ENCODE measurements at regions not wholly inside any gene's neighbourhood (a gene's known extent, or its start where the extent isn't known, plus 50 kb on each side); places are given as distances from the start of the nearest gene placed in this dataset.

DNA sequence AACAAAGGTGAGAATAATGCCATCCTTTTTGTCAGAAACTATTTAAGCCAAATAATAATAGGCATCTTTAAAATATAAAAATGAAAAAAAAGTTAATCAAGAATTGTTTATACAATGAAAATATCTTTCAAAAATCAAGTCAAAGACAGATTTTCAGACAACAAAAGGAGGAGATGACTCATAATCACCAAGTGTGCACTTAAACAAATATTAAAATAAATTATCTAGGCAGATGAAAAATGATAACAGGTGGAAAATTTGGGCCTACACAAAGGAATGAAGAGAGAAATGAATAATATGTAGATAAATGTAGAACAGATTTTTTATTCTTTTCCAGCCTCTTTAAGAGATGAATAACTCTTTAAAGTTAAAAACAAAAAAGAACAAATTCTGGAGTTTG is 250.0 kb upstream of the PLEKHG7 start:
- H3K4me3 Mint-ChIP-seq (ENCODE audit: unreplicated experiment) = no peak overlapping the region
- TF ChIP-seq, protein P1, sequence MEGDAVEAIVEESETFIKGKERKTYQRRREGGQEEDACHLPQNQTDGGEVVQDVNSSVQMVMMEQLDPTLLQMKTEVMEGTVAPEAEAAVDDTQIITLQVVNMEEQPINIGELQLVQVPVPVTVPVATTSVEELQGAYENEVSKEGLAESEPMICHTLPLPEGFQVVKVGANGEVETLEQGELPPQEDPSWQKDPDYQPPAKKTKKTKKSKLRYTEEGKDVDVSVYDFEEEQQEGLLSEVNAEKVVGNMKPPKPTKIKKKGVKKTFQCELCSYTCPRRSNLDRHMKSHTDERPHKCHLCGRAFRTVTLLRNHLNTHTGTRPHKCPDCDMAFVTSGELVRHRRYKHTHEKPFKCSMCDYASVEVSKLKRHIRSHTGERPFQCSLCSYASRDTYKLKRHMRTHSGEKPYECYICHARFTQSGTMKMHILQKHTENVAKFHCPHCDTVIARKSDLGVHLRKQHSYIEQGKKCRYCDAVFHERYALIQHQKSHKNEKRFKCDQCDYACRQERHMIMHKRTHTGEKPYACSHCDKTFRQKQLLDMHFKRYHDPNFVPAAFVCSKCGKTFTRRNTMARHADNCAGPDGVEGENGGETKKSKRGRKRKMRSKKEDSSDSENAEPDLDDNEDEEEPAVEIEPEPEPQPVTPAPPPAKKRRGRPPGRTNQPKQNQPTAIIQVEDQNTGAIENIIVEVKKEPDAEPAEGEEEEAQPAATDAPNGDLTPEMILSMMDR (IDR thresholded peaks at IDR 0.05; ENCODE audit: partially characterized antibody, unreplicated experiment) = no peak
- no peak overlapping the region for H3K27ac Mint-ChIP-seq (ENCODE audit: unreplicated experiment)
- H3K27me3 Mint-ChIP-seq (ENCODE audit: unreplicated experiment) = no peaks in the 10 kb centered on the region
- DNase-seq = no peak
- peaks cover 2% of the 10 kb centered on the region for H3K9me3 Mint-ChIP-seq (ENCODE audit: unreplicated experiment)
- no peaks in the 10 kb centered on the region for H3K4me1 Mint-ChIP-seq (ENCODE audit: low read depth, unreplicated experiment)
- no peaks in the 10 kb centered on the region for H3K36me3 Mint-ChIP-seq (ENCODE audit: unreplicated experiment)

DNA sequence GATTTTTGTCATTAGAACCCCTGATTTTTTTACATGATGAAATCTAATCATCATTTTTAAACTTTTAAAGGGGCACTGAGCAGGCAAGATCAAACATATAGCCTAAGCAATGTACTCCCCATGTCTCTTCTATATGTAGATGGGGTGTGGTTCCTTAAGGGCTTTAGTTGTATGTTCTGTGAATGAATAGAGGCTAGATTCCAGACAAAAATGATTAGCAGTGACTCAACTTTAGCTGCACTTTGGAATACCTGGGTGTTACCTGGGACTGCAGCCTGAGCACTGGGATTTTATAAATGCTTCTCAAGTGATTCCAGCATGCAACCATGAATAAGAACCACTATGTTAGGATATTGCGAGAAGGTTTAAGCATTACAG is 256.7 kb upstream of the PLEKHG7 start:
- Mint-ChIP-seq H3K36me3 (ENCODE audit: unreplicated experiment) (no peaks in the 10 kb centered on the region), H3K27ac (ENCODE audit: unreplicated experiment) (no peak overlapping the region)
- TF ChIP-seq, protein P1 (IDR thresholded peaks at IDR 0.05; ENCODE audit: partially characterized antibody, unreplicated experiment) = no peak

GRCh38 chr12:92445253-92446082 is 257.3 kb upstream of the PLEKHG7 start:
- Mint-ChIP-seq H3K9me3 (ENCODE audit: unreplicated experiment) (no peaks in the 10 kb centered on the region), H3K27me3 (ENCODE audit: unreplicated experiment) (no peaks in the 10 kb centered on the region), H3K4me3 (ENCODE audit: unreplicated experiment) (no peak overlapping the region), H3K4me1 (ENCODE audit: low read depth, unreplicated experiment) (peaks cover 5% of the 10 kb centered on the region), H3K36me3 (ENCODE audit: unreplicated experiment) (no peaks in the 10 kb centered on the region), H3K27ac (ENCODE audit: unreplicated experiment) (no peak overlapping the region)
- TF ChIP-seq, protein P1 (IDR thresholded peaks at IDR 0.05; ENCODE audit: partially characterized antibody, unreplicated experiment) = no peak
- DNase-seq = no peak

More for the DNA sequence above, 256.7 kb upstream of the PLEKHG7 start:
- Mint-ChIP-seq H3K9me3 (ENCODE audit: unreplicated experiment) (peaks cover 2% of the 10 kb centered on the region), H3K4me3 (ENCODE audit: unreplicated experiment) (no peak overlapping the region), H3K4me1 (ENCODE audit: low read depth, unreplicated experiment) (peaks cover 5% of the 10 kb centered on the region), H3K27me3 (ENCODE audit: unreplicated experiment) (no peaks in the 10 kb centered on the region)
- DNase-seq = no peak

DNA sequence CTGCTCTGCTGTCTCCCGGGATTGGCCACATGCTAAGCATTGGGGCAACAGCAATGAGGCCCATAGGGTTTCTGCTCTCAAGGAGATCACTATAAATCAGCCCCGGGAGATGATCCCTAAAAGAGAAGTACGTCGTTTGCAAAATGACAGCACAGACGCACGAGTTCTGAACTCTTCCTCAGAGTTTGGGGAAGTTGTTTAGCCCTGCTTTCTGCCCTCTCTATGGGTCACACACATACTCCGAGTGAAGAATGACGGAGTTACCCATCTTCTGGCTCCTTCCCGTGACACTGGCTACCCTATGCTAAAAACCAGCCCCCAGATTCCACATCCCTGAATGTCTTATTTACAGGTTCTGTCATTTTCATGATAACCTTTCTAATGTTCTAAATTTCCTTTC is 258.0 kb upstream of the PLEKHG7 start:
- H3K36me3 Mint-ChIP-seq (ENCODE audit: unreplicated experiment) = no peaks in the 10 kb centered on the region
- no peaks in the 10 kb centered on the region for H3K27me3 Mint-ChIP-seq (ENCODE audit: unreplicated experiment)
- DNase-seq = no peak
- TF ChIP-seq, protein P1 (IDR thresholded peaks at IDR 0.05; ENCODE audit: partially characterized antibody, unreplicated experiment) = no peak
- peaks cover 5% of the 10 kb centered on the region for H3K4me1 Mint-ChIP-seq (ENCODE audit: low read depth, unreplicated experiment)
- no peak overlapping the region for H3K27ac Mint-ChIP-seq (ENCODE audit: unreplicated experiment)
- H3K9me3 Mint-ChIP-seq (ENCODE audit: unreplicated experiment) = no peaks in the 10 kb centered on the region
- no peak overlapping the region for H3K4me3 Mint-ChIP-seq (ENCODE audit: unreplicated experiment)

DNA sequence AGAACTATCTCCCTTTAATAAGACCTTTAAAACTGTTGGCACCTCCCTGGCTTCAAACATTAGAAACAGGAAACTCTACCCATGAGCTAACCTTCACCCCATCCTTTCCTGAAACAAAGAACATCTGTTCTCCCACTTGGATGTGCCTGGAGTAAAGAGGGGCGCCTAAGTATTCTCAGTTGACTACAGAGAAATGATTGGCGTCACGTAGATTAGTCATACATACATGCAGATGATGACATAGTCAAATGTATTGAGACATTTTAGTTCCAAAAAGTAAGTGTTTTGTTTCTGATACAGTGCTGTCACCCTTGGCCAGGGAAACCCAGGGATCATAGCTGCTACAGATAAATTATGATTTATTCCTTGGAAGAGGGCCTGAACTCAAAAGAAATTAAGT is 260.0 kb upstream of the PLEKHG7 start:
- TF ChIP-seq, protein P1 (IDR thresholded peaks at IDR 0.05; ENCODE audit: partially characterized antibody, unreplicated experiment) = no peak
- no peaks in the 10 kb centered on the region for H3K9me3 Mint-ChIP-seq (ENCODE audit: unreplicated experiment)
- no peaks in the 10 kb centered on the region for H3K36me3 Mint-ChIP-seq (ENCODE audit: unreplicated experiment)
- H3K4me3 Mint-ChIP-seq (ENCODE audit: unreplicated experiment) = no peak overlapping the region
- peaks cover 5% of the 10 kb centered on the region for H3K4me1 Mint-ChIP-seq (ENCODE audit: low read depth, unreplicated experiment)
- no peak overlapping the region for H3K27ac Mint-ChIP-seq (ENCODE audit: unreplicated experiment)
- DNase-seq = no peak
- H3K27me3 Mint-ChIP-seq (ENCODE audit: unreplicated experiment) = no peaks in the 10 kb centered on the region
